HG02884 (cell line): ENCODE measurements at regions not wholly inside any gene's neighbourhood (a gene's known extent, or its start where the extent isn't known, plus 50 kb on each side); places are given as distances from the start of the nearest gene placed in this dataset.
A peak's percentile ranks its signal among the peaks of the same experiment; 100 is the strongest.

Source experiments
- ATAC-seq: cut with Tn5 transposase; IDR thresholded peaks from one replicate; pipeline ENCODE4 v1.9.1; 2021; ENCODE audit warnings: mild to moderate bottlenecking, moderate library complexity; ENCODE audit not compliant: unreplicated experiment

- no peak for ATAC-seq
Measured at GRCh38 chr3:168476360-168476980, 380.7 kb upstream of the GOLIM4 start.

DNA sequence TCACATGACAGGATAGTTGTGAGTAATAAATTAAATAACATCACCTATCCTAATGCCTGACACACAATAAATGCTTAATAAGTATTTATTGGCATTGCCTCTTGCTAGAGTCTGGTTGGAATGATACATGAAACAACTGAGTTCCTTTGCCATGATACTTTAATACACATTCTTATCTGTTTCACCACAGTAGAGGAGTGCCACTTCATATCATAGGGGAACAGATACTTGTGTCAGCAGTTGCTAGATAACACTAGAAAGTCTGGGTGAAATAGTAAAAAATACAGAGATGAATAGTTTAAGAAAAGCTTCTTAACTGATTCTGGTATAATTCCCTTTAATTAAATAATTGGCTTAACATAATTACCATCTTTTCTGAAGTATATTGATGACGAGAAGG is 380.0 kb upstream of the GOLIM4 start:
- ATAC-seq, result no peak

GRCh38 chr3:168473334-168473890 is 377.7 kb upstream of the GOLIM4 start:
- ATAC-seq, result no peak

DNA sequence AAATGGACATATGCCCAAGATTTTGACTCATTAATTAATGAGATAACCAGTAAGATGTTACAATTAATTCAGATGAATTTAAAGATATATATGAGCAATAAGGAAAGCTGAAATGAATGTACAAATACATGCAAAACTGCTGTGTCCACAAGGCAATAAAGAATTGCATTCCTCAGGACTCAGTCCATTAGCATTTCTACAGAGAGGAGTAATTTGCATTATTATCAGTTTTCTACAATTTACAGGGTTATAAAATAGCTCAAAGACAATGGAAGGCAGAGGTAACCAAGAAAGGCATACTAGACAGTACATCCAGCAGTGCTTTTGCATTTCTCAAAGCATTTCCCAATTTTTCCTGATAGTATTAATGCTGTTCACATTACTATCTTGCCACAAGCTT is 377.1 kb upstream of the GOLIM4 start:
- ATAC-seq, result no peak

- ATAC-seq, result no peak
Measured at GRCh38 chr3:168470380-168470779, 374.7 kb upstream of the GOLIM4 start.

- ATAC-seq, result no peak
Measured at GRCh38 chr3:168469436-168469835, 373.7 kb upstream of the GOLIM4 start.

- ATAC-seq, result peak; percentile 78
Measured at GRCh38 chr3:168467115-168467714, 371.5 kb upstream of the GOLIM4 start.

DNA sequence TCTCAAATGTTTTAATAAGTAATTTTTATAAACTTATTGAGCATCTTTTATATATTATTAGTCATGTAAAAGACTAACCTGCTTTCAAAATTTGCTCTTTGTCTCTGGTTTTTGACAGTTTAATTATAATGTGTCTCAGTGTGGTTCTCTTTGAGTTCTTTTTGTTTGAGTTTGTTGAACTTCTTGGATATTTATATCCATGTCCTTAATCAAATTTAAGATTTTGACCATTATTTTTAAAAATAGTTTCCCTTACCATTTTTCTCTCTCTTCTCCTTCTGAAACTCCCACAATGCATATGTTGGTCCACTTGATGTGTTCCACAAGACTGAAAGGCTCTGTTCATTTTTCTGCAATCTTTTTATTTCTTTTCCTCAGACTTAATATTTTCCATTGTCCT is 366.1 kb upstream of the GOLIM4 start:
- ATAC-seq, result no peak

DNA sequence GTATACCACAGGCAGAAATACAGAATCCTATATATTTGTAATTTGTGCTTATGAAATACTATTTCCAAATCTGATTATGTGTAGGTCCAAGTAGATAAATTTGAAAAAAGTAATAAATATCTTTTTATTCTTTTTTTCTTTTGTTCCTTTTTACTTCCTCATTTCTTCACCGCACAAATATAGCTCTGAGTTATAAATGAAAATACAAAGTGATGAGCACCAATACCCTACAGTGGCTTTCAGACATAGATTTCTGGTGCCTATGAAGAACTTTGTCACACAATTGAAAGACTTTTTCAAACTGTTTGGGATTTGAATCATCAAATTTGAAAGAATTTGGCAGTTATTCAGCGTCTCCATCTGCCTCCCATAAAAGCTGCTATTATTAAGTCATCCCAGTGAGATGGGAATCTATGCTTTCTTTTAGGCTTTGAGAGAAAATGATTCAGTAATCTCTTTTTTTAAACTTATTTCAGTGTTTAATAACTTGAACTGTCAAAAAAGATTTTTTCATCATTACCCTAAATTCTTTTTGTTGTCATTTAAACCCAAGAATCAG is 363.6 kb upstream of the GOLIM4 start:
- ATAC-seq, result no peak

DNA sequence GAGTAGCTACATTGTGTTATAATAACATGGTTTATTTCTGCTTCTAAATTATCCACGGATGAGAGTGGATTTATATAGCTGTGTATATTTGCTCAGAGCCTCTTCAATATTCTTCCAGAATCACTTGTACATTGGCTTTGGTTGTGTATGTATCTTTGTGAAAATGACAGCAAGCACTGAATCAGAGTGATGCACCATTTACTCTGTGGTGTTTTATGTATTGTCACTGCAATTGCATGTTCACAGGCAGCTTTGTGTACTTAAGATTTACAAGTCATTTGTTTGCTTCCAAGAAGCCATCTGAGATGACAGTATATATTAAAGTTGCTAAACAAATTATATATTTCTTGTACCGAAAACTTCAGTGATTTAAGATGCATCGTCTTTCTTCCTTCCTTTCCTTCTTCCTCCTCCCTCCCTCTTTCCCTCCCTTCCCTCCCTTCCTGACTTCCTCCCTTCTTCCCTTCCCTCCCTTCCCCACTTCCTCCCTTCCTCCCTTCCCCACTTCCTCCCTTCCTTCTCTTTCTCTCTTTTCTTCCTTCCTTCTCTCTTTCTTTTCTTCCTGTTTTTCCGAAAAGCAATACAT is 362.3 kb upstream of the GOLIM4 start:
- ATAC-seq, result no peak

DNA sequence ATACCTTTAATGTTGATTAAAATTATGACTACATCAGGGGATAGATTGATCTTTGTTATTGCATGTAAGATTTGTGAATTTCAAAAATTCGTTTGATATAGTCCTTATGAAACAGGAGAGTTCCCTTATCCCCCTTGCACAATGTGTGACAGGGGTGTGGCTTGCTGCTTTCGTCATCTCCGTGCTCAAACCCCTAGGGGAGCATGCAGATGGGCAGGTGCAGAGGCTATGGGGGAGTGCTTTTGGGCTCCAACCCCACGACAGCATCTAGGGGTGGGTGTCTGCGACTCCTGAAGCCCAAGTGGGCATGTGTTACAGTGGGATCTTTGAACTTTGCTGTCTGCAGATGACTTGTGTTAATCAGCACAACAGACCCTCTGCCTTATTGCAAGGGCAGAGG is 360.1 kb upstream of the GOLIM4 start:
- ATAC-seq, result no peak

DNA sequence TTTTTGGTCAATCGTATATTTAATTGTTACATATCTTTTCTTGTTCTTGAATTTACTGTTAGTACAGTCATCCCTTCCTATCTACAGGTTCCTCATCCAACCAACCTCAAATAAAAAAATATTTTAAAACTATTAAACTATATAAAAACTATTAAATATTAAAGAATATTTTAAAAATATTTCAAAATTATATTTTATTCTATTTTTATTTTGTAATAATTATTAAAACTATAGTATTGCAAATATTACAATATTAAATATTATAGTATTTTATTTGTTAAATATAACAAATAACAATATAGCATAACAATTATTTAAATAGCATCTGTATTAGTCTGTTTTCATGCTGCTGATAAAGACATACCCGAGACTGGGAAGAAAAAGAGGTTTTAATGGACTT is 357.9 kb upstream of the GOLIM4 start:
- ATAC-seq, result no peak

- ATAC-seq, result no peak
Measured at GRCh38 chr3:168443965-168444364, 348.2 kb upstream of the GOLIM4 start.

GRCh38 chr3:168442502-168442901 is 346.8 kb upstream of the GOLIM4 start:
- ATAC-seq, result no peak

DNA sequence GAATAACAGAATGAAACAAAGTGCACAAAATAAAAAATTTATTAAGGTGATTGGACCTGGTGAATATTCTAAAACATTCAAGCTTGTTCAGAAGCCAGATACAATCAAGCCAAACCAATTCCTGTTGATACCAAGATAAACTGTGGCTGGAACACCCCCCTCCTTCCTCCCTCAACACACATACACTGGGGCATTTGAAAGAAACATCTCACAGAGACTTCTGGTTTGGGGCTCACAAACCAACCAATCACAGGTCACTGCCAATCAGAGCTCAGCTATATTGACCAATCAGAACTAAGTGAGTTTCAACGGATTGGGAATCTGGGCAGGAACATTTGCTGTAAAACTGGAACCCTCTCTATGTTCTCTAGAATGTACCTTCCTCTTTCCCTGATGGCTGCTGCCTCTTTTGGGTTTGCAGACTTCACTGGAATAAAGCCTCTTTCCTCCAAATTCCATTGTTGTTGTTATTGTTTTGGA is 340.6 kb upstream of the GOLIM4 start:
- ATAC-seq, result no peak

DNA sequence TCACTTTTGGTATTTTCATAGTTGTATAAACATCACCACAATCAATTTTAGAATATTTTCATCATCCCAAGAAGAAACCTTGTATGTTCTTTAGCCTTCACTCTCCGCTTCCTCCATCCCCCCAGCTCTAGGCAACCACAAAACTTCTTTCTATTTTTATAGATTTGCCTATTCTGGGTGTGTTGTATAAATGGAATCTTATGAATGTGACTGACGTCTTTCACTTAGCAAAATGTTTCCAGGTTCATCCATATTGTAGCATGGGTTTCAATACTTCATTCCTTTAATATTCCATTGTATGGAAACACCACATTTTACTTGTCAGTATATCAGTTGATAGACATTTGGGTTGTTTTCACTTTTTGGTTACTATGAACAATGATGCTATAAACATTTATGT is 335.8 kb upstream of the GOLIM4 start:
- no peak for ATAC-seq

- ATAC-seq, result peak; percentile 48
Measured at GRCh38 chr3:168427835-168428475, 332.2 kb upstream of the GOLIM4 start.

DNA sequence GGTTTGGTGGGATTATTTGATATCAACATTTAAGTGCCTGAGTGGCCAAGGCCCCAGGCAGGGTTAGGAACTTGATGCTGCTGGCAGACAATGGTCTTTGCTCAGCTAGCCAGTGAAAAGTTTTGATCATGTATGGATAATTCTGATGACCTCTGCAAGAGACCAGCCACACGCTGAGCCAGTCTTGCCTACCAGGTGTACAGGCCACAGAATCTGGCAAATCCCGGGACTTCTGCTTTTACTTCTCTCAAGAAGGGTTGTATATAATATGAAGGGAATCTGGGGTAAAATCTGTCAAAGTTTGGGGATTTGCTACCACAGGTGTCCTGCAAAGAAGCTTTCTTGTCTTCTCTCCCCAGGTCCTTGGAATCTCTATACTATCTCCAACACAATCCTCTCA is 331.4 kb upstream of the GOLIM4 start:
- ATAC-seq, result no peak

- no peak for ATAC-seq
Measured at GRCh38 chr3:168425936-168426595, 330.3 kb upstream of the GOLIM4 start.

GRCh38 chr3:168424059-168424734 is 328.5 kb upstream of the GOLIM4 start:
- ATAC-seq, result no peak
